Parathyroid adenoma (tissue), 2 donors: ENCODE measurements at regions not wholly inside any gene's neighbourhood (a gene's known extent, or its start where the extent isn't known, plus 50 kb on each side); places are given as distances from the start of the nearest gene placed in this dataset.

Source experiments
- H2AFZ ChIP-seq: fragments of 300-600 bp; sonication (generic); one replicate; pipeline ENCODE4 v1.7.0; 2017; ENCODE audit warnings: antibody characterized with exemption, mild to moderate bottlenecking
- H3K27ac ChIP-seq: fragments of 300-600 bp; sonication (generic); one replicate; pipeline ENCODE4 v1.7.0; 2017
- H3K27me3 ChIP-seq: fragments of 300-600 bp; sonication (generic); one replicate; pipeline ENCODE4 v1.7.0; 2017; ENCODE audit warnings: low read length; ENCODE audit not compliant: control insufficient read depth, insufficient read depth
- H3K36me3 ChIP-seq: fragments of 300-600 bp; sonication (generic); one replicate; pipeline ENCODE4 v1.7.0; 2017; ENCODE audit warnings: low read length; ENCODE audit not compliant: control insufficient read depth, insufficient read depth
- H3K4me1 ChIP-seq: fragments of 300-600 bp; sonication (generic); one replicate; pipeline ENCODE4 v1.7.0; 2017; ENCODE audit warnings: control low read depth
- H3K4me2 ChIP-seq: fragments of 300-600 bp; sonication (generic); one replicate; pipeline ENCODE4 v1.7.0; 2017; ENCODE audit warnings: low read length
- H3K4me3 ChIP-seq: fragments of 300-600 bp; sonication (generic); one replicate; pipeline ENCODE4 v1.7.0; 2017; ENCODE audit warnings: low read depth, low read length
- H3K79me2 ChIP-seq: fragments of 300-600 bp; sonication (generic); one replicate; pipeline ENCODE4 v1.7.0; 2017; ENCODE audit warnings: control low read depth
- H3K9ac ChIP-seq: fragments of 300-600 bp; sonication (generic); one replicate; pipeline ENCODE4 v1.7.0; 2017; ENCODE audit warnings: mild to moderate bottlenecking
- H3K9me3 ChIP-seq: fragments of 300-600 bp; sonication (generic); one replicate; pipeline ENCODE4 v1.7.0; 2017; ENCODE audit warnings: low read length; ENCODE audit not compliant: control insufficient read depth
- CTCF ChIP-seq: fragments of 300-600 bp; sonication (generic); IDR thresholded peaks from one replicate; pipeline ENCODE4 v1.7.0; 2017; ENCODE audit warnings: antibody characterized with exemption, mild to moderate bottlenecking
- donor health status: primary hyperparathyroidism.

- H3K4me2 ChIP-seq: no peak overlapping the region
- no peak for TF ChIP-seq CTCF
- H3K9ac ChIP-seq: no peak overlapping the region
- H3K4me3 ChIP-seq: no peak overlapping the region
- no peaks in the 10 kb centered on the region for H3K9me3 ChIP-seq
- H2AFZ ChIP-seq: no peak overlapping the region
- H3K4me1 ChIP-seq: no peaks in the 10 kb centered on the region
- H3K27ac ChIP-seq: no peak overlapping the region
- H3K36me3 ChIP-seq: no peaks in the 10 kb centered on the region
- no peaks in the 10 kb centered on the region for H3K79me2 ChIP-seq
- no peaks in the 10 kb centered on the region for H3K27me3 ChIP-seq
These were observed 1029.7 kb upstream of the TENM3 start for GRCh38 chr4:181213551-181213950.

GRCh38 chr4:181216501-181216900 lies 1026.7 kb upstream of the TENM3 start:
- Histone ChIP-seq H3K4me3 (no peak overlapping the region), H3K4me1 (no peaks in the 10 kb centered on the region), H3K27ac (no peak overlapping the region), H3K9ac (no peak overlapping the region), H3K79me2 (no peaks in the 10 kb centered on the region), H3K27me3 (no peaks in the 10 kb centered on the region), H3K9me3 (no peaks in the 10 kb centered on the region), H3K36me3 (no peaks in the 10 kb centered on the region), H3K4me2 (no peak overlapping the region), H2AFZ (no peak overlapping the region)
- no peak for TF ChIP-seq CTCF

GRCh38 chr4:181219783-181220416 lies 1023.3 kb upstream of the TENM3 start:
- TF ChIP-seq CTCF: no peak
- H3K9ac ChIP-seq: no peak overlapping the region
- H3K9me3 ChIP-seq: no peaks in the 10 kb centered on the region
- H2AFZ ChIP-seq: no peak overlapping the region
- no peaks in the 10 kb centered on the region for H3K36me3 ChIP-seq
- no peaks in the 10 kb centered on the region for H3K79me2 ChIP-seq
- no peaks in the 10 kb centered on the region for H3K4me1 ChIP-seq
- H3K27me3 ChIP-seq: no peaks in the 10 kb centered on the region
- no peak overlapping the region for H3K4me3 ChIP-seq
- no peak overlapping the region for H3K27ac ChIP-seq
- H3K4me2 ChIP-seq: no peak overlapping the region

GRCh38 chr4:181224852-181225251 lies 1018.4 kb upstream of the TENM3 start:
- Histone ChIP-seq H3K9ac (no peak overlapping the region), H3K4me2 (no peak overlapping the region), H3K27me3 (no peaks in the 10 kb centered on the region), H3K9me3 (no peaks in the 10 kb centered on the region), H3K4me1 (no peaks in the 10 kb centered on the region), H3K36me3 (no peaks in the 10 kb centered on the region), H3K27ac (no peak overlapping the region), H3K4me3 (no peak overlapping the region), H3K79me2 (no peaks in the 10 kb centered on the region), H2AFZ (no peak overlapping the region)
- no peak for TF ChIP-seq CTCF

- H3K4me3 ChIP-seq: no peak overlapping the region
- no peaks in the 10 kb centered on the region for H3K27me3 ChIP-seq
- TF ChIP-seq CTCF: no peak
- no peaks in the 10 kb centered on the region for H3K36me3 ChIP-seq
- H3K27ac ChIP-seq: no peak overlapping the region
- H2AFZ ChIP-seq: no peak overlapping the region
- no peaks in the 10 kb centered on the region for H3K9me3 ChIP-seq
- no peaks in the 10 kb centered on the region for H3K79me2 ChIP-seq
- H3K4me1 ChIP-seq: no peaks in the 10 kb centered on the region
- no peak overlapping the region for H3K4me2 ChIP-seq
- no peak overlapping the region for H3K9ac ChIP-seq
These were observed 1017.5 kb upstream of the TENM3 start for GRCh38 chr4:181225616-181226261.
